Suppressor macrophage treated with lipopolysaccharide for 1 hour (primary cell): ENCODE measurements at regions not wholly inside any gene's neighbourhood (a gene's known extent, or its start where the extent isn't known, plus 50 kb on each side); places are given as distances from the start of the nearest gene placed in this dataset.
"Not testable (repeated sequence)": the region's sequence is repeated elsewhere in the genome, so short reads cannot be mapped to it uniquely, and the experiment has no call there.

Source experiments
- DNase-seq, 3 donors: peaks; one replicate each; pipeline ENCODE4 v3.0.0-alpha.2; 2020 to 2022

DNA sequence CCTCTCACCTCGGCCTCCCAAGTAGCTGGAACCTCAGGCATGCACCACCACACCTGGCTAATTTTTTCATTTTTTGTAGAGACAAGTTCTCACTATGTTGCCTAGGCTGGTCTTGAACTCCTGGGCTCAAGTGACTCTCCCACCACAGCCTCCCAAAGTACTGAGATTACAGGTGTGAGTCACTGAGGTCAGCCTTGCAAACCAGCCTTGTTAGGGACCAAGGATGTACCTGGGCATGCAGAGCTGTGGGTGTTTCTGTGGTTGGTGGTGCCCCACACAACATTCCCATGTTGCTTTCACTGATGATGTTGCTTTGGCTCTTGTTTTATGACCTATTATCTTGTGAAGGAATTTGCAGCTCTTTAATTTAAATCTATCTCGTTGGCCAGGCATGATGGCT lies 54.8 kb downstream of the OTUD1 start:
- DNase-seq, result no peak

DNA sequence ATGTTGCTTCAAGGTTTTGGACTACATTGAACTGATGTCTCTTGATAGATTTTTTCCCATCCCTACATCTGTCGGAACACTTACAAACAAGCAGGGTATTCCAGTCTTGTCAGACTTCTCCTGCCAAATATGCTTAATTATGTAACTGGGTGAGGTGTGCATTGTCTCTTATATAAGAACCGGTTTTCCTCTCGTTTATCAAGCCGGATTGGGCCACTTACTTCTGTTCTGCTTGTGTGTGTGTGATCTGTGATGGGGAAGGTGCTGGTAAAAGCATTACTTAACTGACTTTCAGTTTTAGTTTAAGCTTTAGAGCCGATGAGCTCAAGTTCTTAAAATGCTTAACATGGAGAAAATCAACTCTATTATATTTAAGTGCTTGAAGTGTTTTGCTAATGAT lies 57.9 kb downstream of the OTUD1 start:
- no peak for DNase-seq

DNA sequence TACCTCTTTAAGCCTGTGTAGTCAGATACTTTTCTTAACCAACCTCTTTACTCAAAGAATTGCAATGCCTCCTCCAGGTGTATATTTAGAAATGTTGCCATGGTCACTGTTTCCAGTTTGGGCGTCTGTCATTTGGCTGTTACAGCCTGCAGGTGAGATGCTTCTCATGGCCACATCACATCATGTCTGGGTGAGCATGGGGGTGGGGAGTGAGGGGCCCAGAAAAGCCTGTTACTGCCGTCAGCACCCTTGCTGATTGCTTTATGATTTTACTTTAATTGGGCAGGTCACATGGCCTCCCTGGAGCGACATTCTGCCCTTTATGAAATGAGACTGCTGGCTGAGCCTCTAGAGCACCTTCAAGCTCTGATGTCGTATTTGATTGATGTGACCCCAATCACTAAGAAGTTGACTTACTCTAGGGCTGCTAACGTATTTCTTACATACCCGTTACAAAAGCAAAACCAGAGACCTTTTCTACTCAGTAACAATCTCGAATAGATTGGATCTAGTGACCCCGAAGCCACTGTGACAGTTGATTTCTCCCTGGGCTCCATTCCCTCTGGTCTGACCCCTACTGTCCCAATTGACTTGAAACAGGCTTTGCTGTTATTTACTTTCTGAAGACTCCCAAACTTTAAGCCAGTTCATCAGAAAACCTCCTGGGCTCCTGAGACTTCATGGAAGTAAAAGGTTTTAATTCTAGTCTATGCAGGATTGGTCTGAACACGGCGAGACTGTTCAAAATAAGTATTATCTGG lies 60.7 kb downstream of the OTUD1 start:
- no peak for DNase-seq

DNA sequence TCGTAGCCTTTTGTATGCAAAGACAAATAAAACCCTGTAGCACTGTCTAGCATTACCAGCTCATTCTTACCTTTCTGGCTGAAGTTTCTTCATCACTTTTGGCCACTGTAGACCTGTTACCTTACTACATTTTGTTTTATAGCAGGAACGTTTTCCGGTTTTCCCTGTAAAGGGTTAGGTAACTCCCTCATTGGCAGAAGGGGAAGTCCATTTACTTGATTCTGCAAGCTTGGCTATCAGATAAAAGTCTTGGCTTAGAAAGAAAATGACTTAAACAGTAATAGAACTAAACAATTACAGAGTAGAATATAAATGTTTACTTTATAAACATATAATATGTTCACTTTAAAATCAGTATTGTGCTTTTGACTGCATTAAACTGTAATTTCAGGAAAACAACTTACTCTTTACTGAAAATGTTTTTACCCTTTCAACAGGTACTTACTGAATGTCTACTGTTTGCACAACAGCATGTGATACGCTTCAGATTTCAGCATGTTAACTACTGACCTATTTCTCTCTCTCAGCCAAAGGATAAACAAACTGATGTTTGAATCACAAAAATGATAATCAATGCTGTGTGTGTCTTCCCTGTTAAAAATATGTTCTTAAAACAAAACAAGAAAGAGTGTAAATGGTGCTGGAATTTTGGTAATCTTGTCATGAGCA lies 67.1 kb downstream of the OTUD1 start:
- no peak for DNase-seq

GRCh38 chr10:23512355-23513058 lies 73.6 kb downstream of the OTUD1 start:
- peak; percentile 90 to 98 (median 98) for DNase-seq

- DNase-seq, result not testable (repeated sequence)
Observed at GRCh38 chr10:23513621-23514020, 74.7 kb downstream of the OTUD1 start.

- DNase-seq, result no peak
Observed at GRCh38 chr10:23514321-23514720, 75.4 kb downstream of the OTUD1 start.

- peak; percentile 43 to 64 (median 44) for DNase-seq
Observed at GRCh38 chr10:23516530-23516929, 77.7 kb downstream of the OTUD1 start.

DNA sequence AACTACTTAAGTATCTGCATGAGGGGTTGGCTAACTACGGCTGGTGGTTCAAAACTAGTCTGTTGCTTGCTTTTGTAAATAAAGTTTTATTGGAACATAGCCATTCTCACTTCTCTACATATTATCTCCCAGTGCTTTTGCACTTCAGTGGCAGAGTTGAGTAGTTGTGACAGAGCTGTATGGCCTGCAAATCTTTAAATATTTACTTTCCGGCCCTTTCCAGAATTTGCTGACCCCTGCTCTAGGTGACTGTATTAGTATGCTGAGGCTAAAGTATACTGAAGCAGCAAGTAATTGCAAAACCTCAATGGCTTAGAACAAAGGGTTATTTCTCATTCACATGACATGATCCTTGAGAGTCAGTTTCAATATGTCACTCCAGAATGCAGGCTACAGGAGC lies 78.3 kb downstream of the OTUD1 start:
- DNase-seq, result peak in 1 of 3 donors; percentile 34

DNA sequence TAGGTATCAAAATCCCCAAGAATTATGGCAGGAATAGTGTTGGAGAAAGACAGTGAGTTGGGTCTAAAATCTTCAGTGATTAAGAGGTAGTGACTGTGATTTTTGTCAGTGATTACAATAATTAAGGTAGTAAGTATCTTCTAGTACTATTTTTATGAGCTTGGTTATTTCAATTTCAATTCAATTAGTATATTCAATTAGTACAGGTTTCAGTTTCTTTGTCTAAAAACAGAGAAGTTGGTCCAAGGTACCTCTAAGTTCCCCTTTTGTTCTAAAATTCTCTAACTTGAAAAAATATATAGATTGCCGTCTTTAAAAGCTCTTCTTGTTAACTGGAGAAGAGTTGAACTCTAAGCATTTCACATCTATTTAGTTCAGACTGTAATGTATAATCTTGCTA lies 82.9 kb downstream of the OTUD1 start:
- DNase-seq, result peak in 1 of 3 donors; percentile 38

DNA sequence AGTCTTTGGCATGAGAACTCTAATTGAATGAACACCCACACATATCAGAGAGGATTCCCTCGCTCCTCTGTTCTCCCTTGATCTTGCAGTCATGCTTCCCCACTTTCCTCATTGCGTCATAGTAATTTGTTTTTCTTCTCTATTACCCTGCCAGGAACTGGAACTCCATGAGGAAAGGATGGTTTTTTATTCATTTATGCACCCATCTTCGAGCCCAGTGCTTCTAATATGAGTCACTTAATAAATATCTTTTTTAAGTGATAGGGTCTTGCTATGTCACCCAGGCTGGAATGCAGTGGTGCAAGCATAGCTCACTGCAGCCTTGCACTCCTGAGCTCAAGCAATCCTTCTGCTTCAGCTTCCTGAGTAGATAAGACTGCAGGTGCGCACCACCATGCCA lies 83.5 kb downstream of the OTUD1 start:
- peak; percentile 20 to 57 (median 45) for DNase-seq

DNA sequence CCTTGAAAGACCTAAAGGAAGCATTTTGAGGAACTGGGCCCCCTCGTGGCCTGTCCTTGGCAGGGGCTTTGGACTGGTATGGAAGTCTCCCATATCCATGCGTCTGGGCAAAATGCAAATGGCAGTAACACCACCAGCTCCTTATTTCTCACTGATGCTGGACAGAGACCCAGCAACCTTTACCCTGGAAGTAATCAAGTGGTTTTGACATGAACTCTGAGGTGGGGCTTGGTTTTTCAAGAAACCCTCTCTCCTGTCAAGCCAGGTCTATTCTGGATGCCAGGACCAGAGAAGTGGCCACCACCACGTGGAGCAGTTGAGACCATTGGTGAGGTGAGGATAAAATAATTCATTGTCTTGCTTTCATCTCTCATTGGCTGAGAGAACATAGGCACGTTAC lies 84.4 kb downstream of the OTUD1 start:
- DNase-seq, result peak in 1 of 3 donors; percentile 16

- DNase-seq, result peak; percentile 48 to 58 (median 53)
Observed at GRCh38 chr10:23525406-23525805, 86.5 kb downstream of the OTUD1 start.

GRCh38 chr10:23528419-23528818 lies 89.5 kb downstream of the OTUD1 start:
- no peak for DNase-seq

DNA sequence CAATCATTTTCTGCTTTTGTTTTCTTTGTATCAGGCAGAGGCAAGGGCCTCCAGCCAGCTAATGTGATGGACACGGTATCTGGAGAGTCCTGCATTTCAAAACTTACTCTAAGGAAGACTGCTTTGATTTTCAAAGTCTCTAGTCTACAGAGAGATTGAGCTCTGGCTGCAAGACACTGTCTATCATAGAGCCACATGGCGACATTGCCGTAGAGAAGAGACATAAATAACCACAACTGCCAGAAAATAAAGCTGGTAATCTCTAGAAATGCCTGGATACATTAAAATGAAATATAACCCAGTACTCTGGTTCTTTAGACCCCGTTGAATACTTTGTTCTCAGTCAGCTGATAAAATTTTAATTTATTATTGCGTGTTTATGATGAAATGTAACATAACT lies 90.8 kb downstream of the OTUD1 start:
- no peak for DNase-seq

DNA sequence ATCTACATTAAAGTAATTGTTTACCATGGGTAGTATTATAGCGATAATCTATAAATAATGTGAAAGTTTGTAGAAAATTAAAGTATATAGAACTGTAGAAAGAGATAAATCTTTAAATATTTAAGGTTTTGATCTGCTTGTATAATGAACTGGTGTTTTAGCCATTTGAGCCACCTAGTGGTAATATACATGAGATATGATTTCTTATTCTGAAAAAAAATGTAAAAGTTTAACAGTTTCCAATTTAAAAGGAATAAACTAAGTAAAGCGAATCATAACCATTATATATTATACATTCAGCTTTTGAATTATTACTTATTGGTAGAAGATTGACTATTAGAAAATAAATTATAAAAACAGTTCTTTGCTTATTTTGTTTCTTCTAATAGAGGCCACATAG lies 91.2 kb downstream of the OTUD1 start:
- DNase-seq, result peak; percentile 18 to 54 (median 40)

GRCh38 chr10:23533212-23533611 lies 94.3 kb downstream of the OTUD1 start:
- no peak for DNase-seq

GRCh38 chr10:23534326-23534725 lies 95.5 kb downstream of the OTUD1 start:
- DNase-seq, result no peak

DNA sequence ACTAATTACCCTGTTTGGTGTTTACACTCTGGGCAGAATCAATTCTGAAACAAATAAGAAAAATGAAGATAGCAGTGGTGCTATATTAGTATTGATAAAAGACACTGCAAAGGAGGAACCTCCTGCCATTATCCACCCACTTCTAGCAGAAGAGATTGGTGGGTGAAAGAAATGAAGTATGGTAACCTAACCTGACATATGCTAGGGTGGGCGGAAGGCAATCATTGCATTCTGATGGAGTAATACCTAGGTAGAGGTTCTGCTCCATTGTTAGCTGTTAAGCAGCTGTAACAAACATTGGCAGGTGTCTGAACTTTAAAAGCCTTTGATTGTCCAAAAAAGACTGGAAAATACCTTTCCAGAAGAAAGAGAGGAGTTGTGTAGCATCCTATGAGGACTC lies 95.9 kb downstream of the OTUD1 start:
- DNase-seq, result no peak

- DNase-seq, result peak in 1 of 3 donors; percentile 22
Observed at GRCh38 chr10:23535381-23535780, 96.5 kb downstream of the OTUD1 start.

DNA sequence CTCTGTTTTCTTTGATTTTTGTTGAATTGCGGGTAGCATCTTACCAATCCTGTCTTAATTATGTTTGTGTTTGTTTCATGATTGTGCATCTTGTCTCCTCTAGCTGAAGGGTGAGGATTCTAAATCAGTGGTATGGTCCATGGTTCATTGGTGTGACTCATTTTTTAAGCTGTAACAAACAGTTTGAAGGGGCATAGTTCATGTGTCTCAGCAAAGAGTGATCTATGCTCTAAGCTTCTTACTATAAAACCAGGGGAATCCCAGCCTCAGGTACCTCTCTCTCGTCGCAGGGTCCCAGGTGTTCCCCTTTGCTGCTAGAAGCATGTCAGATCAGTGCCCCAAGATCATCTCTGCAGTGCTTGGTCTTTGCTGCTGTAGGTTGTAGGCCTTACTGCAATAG lies 100.1 kb downstream of the OTUD1 start:
- DNase-seq, result no peak

GRCh38 chr10:23540401-23541030 lies 101.6 kb downstream of the OTUD1 start:
- peak in 2 of 3 donors; percentile 28 to 42 for DNase-seq

GRCh38 chr10:23543691-23544380 lies 105.0 kb downstream of the OTUD1 start:
- peak; percentile 26 to 41 (median 34) for DNase-seq
